Mammary epithelial cell (primary cell): ENCODE measurements at regions not wholly inside any gene's neighbourhood (a gene's known extent, or its start where the extent isn't known, plus 50 kb on each side); places are given as distances from the start of the nearest gene placed in this dataset.

Experiments used
- EZH2 ChIP-seq: IDR thresholded peaks from 2 replicates; pipeline ENCODE4 v1.6.1; 2012; ENCODE audit warnings: low read length, inconsistent platforms, borderline replicate concordance
- TF ChIP-seq, protein P1 (sequence below), 2 donors: IDR thresholded peaks in 1 of 2; conservative IDR thresholded peaks in 1 of 2; 2 replicates each; pipeline ENCODE4 v1.5.1; 2011 to 2012; ENCODE audit warnings: inconsistent platforms in 2 of 2, low read length in 2 of 2, mild to moderate bottlenecking in 2 of 2, control low read depth in 1 of 2, low read depth in 1 of 2; ENCODE audit not compliant: insufficient read depth in 1 of 2; ENCODE audit errors: extremely low read depth in 1 of 2

DNA sequence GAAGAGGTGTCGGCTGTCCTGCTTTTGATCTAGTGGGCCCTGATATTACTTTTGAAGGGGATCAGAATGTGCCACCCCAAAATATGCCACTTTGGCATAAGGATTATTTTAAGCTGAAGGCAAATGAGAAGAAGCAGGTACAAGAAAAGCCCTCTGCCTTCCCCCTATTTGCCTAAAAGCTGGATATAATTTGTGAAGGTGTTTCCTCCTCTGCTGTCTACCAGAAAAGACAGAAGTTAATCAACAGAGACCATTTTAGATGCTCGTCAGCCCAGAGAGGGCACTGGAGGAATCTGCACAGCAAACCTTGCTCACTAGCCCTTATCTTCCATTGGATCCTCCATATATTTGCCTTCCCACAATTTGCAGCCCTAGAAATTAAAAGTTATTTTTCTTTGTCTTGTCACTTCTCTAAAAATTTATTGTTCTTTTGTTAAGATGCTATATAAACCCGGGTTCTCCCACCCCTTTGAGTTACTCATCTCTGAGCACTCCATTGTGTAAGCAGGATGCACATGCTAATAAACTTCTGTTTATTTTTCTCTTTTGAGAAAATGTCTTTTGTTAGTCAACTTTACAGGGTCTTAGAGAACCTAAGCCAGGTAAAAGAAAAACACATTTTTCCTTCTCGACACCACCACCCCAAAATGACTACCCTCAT is 163.2 kb upstream of the SLC1A4 start:
- TF ChIP-seq, protein P1, sequence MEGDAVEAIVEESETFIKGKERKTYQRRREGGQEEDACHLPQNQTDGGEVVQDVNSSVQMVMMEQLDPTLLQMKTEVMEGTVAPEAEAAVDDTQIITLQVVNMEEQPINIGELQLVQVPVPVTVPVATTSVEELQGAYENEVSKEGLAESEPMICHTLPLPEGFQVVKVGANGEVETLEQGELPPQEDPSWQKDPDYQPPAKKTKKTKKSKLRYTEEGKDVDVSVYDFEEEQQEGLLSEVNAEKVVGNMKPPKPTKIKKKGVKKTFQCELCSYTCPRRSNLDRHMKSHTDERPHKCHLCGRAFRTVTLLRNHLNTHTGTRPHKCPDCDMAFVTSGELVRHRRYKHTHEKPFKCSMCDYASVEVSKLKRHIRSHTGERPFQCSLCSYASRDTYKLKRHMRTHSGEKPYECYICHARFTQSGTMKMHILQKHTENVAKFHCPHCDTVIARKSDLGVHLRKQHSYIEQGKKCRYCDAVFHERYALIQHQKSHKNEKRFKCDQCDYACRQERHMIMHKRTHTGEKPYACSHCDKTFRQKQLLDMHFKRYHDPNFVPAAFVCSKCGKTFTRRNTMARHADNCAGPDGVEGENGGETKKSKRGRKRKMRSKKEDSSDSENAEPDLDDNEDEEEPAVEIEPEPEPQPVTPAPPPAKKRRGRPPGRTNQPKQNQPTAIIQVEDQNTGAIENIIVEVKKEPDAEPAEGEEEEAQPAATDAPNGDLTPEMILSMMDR (conservative IDR thresholded peaks at IDR 0.05 in 1 of 2, IDR thresholded peaks at IDR 0.05 in 1 of 2; ENCODE audit: extremely low read depth in 1 of 2, insufficient read depth in 1 of 2, low read depth in 1 of 2, low read length in 2 of 2): no peak
- TF ChIP-seq EZH2: no peak
